IPS-18c (cell line): ENCODE measurements at regions not wholly inside any gene's neighbourhood (a gene's known extent, or its start where the extent isn't known, plus 50 kb on each side); places are given as distances from the start of the nearest gene placed in this dataset.

Experiments used
- H3K4me3 ChIP-seq: 2 replicates; pipeline ENCODE4 v1.7.0; 2013; ENCODE audit warnings: low read depth, mild to moderate bottlenecking, low read length, moderate library complexity; ENCODE audit not compliant: insufficient read depth
- H3K9me3 ChIP-seq: one replicate; pipeline ENCODE4 v1.6.1; 2013; ENCODE audit warnings: mild to moderate bottlenecking, low read length, moderate library complexity; ENCODE audit not compliant: control insufficient read depth, insufficient read depth

- no peak overlapping the region for H3K4me3 ChIP-seq
- no peaks in the 10 kb centered on the region for H3K9me3 ChIP-seq
These were observed 520.1 kb upstream of the PKDCC start for GRCh38 chr2:41527525-41528323.

GRCh38 chr2:41535575-41535974 lies 512.2 kb upstream of the PKDCC start:
- H3K9me3 ChIP-seq = no peaks in the 10 kb centered on the region
- no peak overlapping the region for H3K4me3 ChIP-seq

GRCh38 chr2:41540272-41540998 lies 507.4 kb upstream of the PKDCC start:
- H3K4me3 ChIP-seq = no peak overlapping the region
- H3K9me3 ChIP-seq = no peaks in the 10 kb centered on the region

- H3K4me3 ChIP-seq = no peak overlapping the region
- no peaks in the 10 kb centered on the region for H3K9me3 ChIP-seq
These were observed 504.1 kb upstream of the PKDCC start for GRCh38 chr2:41543726-41544125.

- no peak overlapping the region for H3K4me3 ChIP-seq
- no peaks in the 10 kb centered on the region for H3K9me3 ChIP-seq
These were observed 503.1 kb upstream of the PKDCC start for GRCh38 chr2:41544709-41545108.

GRCh38 chr2:41546031-41546430 lies 501.8 kb upstream of the PKDCC start:
- H3K4me3 ChIP-seq = no peak overlapping the region
- no peaks in the 10 kb centered on the region for H3K9me3 ChIP-seq

- H3K4me3 ChIP-seq = no peak overlapping the region
- H3K9me3 ChIP-seq = no peaks in the 10 kb centered on the region
These were observed 479.2 kb upstream of the PKDCC start for GRCh38 chr2:41568648-41569047.

- H3K4me3 ChIP-seq = no peak overlapping the region
These were observed 475.7 kb upstream of the PKDCC start for GRCh38 chr2:41572154-41572553.

GRCh38 chr2:41576423-41576822 lies 471.4 kb upstream of the PKDCC start:
- Histone ChIP-seq H3K4me3 (no peak overlapping the region), H3K9me3 (no peaks in the 10 kb centered on the region)

More at GRCh38 chr2:41572154-41572553, 475.7 kb upstream of the PKDCC start:
- no peaks in the 10 kb centered on the region for H3K9me3 ChIP-seq

GRCh38 chr2:41579806-41580205 lies 468.0 kb upstream of the PKDCC start:
- H3K4me3 ChIP-seq = no peak overlapping the region
- H3K9me3 ChIP-seq = no peaks in the 10 kb centered on the region

- Histone ChIP-seq H3K4me3 (no peak overlapping the region), H3K9me3 (no peaks in the 10 kb centered on the region)
These were observed 467.0 kb upstream of the PKDCC start for GRCh38 chr2:41580806-41581205.

- Histone ChIP-seq H3K4me3 (no peak overlapping the region), H3K9me3 (no peaks in the 10 kb centered on the region)
These were observed 452.6 kb upstream of the PKDCC start for GRCh38 chr2:41595240-41595639.

GRCh38 chr2:41597680-41598079 lies 450.1 kb upstream of the PKDCC start:
- Histone ChIP-seq H3K4me3 (no peak overlapping the region), H3K9me3 (no peaks in the 10 kb centered on the region)

GRCh38 chr2:41598161-41598894 lies 449.5 kb upstream of the PKDCC start:
- H3K4me3 ChIP-seq = no peak overlapping the region
- H3K9me3 ChIP-seq = no peaks in the 10 kb centered on the region

- no peak overlapping the region for H3K4me3 ChIP-seq
- no peaks in the 10 kb centered on the region for H3K9me3 ChIP-seq
These were observed 447.4 kb upstream of the PKDCC start for GRCh38 chr2:41600460-41600859.

- Histone ChIP-seq H3K9me3 (no peaks in the 10 kb centered on the region), H3K4me3 (no peak overlapping the region)
These were observed 445.5 kb upstream of the PKDCC start for GRCh38 chr2:41602341-41602740.

GRCh38 chr2:41605311-41605710 lies 442.5 kb upstream of the PKDCC start:
- no peaks in the 10 kb centered on the region for H3K9me3 ChIP-seq
- no peak overlapping the region for H3K4me3 ChIP-seq

- H3K4me3 ChIP-seq = no peak overlapping the region
- no peaks in the 10 kb centered on the region for H3K9me3 ChIP-seq
These were observed 441.9 kb upstream of the PKDCC start for GRCh38 chr2:41605914-41606313.
